Small intestine (tissue), 7 donors: ENCODE measurements at regions not wholly inside any gene's neighbourhood (a gene's known extent, or its start where the extent isn't known, plus 50 kb on each side); places are given as distances from the start of the nearest gene placed in this dataset.

Source experiments
- DNase-seq, 2 donors: peaks; one replicate each; pipeline versions ENCODE4 v3.0.0 to v3.0.0-alpha.2; 2013
- FAIRE-seq: peaks from 2 replicates; lab custom pipeline; 2012; peaks lifted over from hg19 to GRCh38; lab: Jason Lieb, UNC
- H3K27ac ChIP-seq, 3 donors: one replicate each; pipeline ENCODE4 v1.5.1; 2013; ENCODE audit warnings: low read length in 2 of 3, mild to moderate bottlenecking in 2 of 3, control low read depth in 1 of 3, inconsistent platforms in 1 of 3, low read depth in 1 of 3, moderate library complexity in 1 of 3
- H3K27me3 ChIP-seq, 3 donors: one replicate each; pipeline ENCODE4 v1.6.1; 2013; ENCODE audit warnings: low read length in 3 of 3, inconsistent platforms in 1 of 3; ENCODE audit not compliant: control insufficient read depth in 3 of 3, insufficient read depth in 3 of 3
- H3K36me3 ChIP-seq, 3 donors: one replicate each; pipeline ENCODE4 v1.6.1; 2013; ENCODE audit warnings: low read length in 3 of 3, inconsistent platforms in 1 of 3, low read depth in 1 of 3, mild to moderate bottlenecking in 1 of 3, moderate library complexity in 1 of 3; ENCODE audit not compliant: control insufficient read depth in 3 of 3, insufficient read depth in 2 of 3
- H3K4me1 ChIP-seq, 3 donors: one replicate each; pipeline ENCODE4 v1.6.1; 2013; ENCODE audit warnings: low read length in 2 of 3, inconsistent platforms in 1 of 3, low read depth in 1 of 3, mild to moderate bottlenecking in 1 of 3, moderate library complexity in 1 of 3; ENCODE audit not compliant: control insufficient read depth in 3 of 3, insufficient read depth in 2 of 3
- H3K4me3 ChIP-seq, 3 donors: one replicate each; pipeline ENCODE4 v1.5.1; 2013; ENCODE audit warnings: low read length in 3 of 3, control low read depth in 1 of 3, inconsistent platforms in 1 of 3, low read depth in 1 of 3, mild to moderate bottlenecking in 1 of 3, moderate library complexity in 1 of 3
- H3K9me3 ChIP-seq, 2 donors: one replicate each; pipeline ENCODE4 v1.6.1; 2013; ENCODE audit warnings: low read depth in 1 of 2, low read length in 1 of 2; ENCODE audit not compliant: control insufficient read depth in 2 of 2, insufficient read depth in 1 of 2
- WGBS, 3 donors: extraction: QIAGEN DNeasy Blood & Tissue Kit; methylation state at CpG; one replicate each; pipeline ENCODE4 v1.1.7; 2013; 5-methylcytosine and 5-hydroxymethylcytosine counted together
- donor health status: healthy with polysubstance abuse.
- donor health status: control.
- donor health status: control.
- donor health status: Bipolar disorder and iron deficiency.
- donor health status: healthy.

DNA sequence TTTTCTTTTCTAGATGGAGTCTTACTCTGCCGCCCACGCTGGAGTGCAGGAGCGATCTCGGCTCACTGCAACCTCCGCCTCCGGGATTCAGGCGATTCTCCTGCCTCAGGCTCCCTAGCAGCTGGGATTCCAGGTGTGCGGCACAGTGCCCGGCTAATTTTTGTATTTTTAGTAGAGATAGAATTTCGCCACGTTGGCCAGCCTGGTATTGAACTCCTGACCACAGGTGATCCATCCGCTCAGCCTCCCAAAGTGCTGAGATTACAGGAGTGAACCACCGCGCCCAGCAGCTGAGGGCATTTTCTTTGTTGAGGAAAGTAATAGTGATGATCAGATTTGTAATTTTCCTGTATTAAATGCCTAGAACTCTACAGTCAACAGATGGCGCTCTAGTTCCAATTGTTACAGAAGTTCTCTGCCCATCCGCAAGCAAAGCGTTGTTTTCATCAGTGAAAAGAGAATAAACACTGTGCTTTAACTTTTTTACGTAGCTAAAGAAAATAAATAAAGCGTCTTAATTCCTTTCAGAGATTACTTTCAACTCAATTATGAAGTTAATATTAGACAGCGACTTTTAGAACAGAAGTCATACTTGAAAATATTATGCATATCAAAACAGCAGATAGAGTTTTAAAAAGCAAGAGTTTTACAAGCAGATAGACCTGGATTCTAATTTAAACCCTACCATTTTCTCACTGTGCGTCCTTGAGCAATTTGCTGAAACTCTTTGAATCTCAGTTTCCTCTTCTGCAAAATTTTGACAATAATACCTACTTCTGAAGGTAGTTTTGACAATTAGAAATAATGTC, 335.1 kb downstream of the DUSP6 start:
- Histone ChIP-seq H3K27ac (no peak overlapping the region), H3K36me3 (no peaks in the 10 kb centered on the region), H3K4me3 (no peak overlapping the region), H3K9me3 (no peaks in the 10 kb centered on the region), H3K4me1 (peaks cover 0 to 8% (median 0%) of the 10 kb centered on the region in 3 donors), H3K27me3 (no peaks in the 10 kb centered on the region)
- FAIRE-seq (no peak), DNase-seq (peak; percentile 74 to 77)
- WGBS, 3 donors: 12 to 17% (median 16%) methylated on average over 21 of the region's 21 CpGs

DNA sequence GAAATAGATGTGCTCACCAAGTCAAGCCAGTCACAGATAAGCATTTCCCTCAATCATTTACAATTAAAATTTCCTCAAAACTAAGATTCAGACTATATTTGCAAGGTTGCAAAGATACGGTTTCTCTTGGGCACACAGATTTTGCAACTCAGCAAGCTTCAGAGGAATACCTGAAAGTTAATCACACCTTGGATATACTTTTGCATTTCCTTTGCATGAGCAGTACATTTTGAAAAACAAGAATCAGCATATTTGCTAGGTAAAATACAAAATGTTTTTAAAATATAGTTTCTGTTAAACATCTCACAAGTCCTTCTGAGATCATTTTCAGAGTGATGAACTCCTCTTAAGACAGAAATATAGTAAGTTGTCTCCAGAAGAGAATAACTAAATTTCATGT, 336.9 kb downstream of the DUSP6 start:
- WGBS, 3 donors: 79 to 96% (median 84%) methylated on average over 1 of the region's 1 CpG
- H3K4me1 ChIP-seq: peaks cover 0 to 5% (median 0%) of the 10 kb centered on the region in 3 donors
- no peak overlapping the region for H3K4me3 ChIP-seq
- H3K27ac ChIP-seq: no peak overlapping the region
- H3K36me3 ChIP-seq: no peaks in the 10 kb centered on the region
- DNase-seq: no peak
- no peak for FAIRE-seq
- H3K27me3 ChIP-seq: no peaks in the 10 kb centered on the region
- H3K9me3 ChIP-seq: no peaks in the 10 kb centered on the region

DNA sequence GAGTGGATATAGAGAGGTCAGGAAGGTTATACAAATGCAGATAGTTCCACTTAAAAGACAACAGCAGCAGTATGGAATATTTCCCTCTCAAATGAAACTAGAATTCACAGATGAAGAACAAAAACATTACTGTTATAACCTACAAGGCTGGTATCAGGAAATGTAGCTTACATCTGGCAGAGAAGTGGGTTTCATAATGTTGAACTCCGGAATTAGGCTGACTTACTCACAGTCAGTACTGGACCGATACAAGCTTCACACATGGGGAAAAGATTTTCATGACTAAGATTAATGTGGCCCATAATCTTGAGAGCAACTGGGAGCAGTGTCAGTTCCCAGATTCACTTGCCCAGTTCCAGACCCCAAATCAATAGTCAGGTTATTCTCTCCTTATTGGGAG, 353.9 kb downstream of the DUSP6 start:
- Histone ChIP-seq H3K9me3 (no peaks in the 10 kb centered on the region), H3K36me3 (no peaks in the 10 kb centered on the region), H3K4me1 (peaks cover 0 to 3% (median 0%) of the 10 kb centered on the region in 3 donors), H3K27ac (no peak overlapping the region), H3K27me3 (no peaks in the 10 kb centered on the region), H3K4me3 (no peak overlapping the region)
- DNase-seq (no peak), FAIRE-seq (no peak)
- 76 to 90% (median 85%) methylated on average over 2 of the region's 2 CpGs for WGBS, 3 donors

DNA sequence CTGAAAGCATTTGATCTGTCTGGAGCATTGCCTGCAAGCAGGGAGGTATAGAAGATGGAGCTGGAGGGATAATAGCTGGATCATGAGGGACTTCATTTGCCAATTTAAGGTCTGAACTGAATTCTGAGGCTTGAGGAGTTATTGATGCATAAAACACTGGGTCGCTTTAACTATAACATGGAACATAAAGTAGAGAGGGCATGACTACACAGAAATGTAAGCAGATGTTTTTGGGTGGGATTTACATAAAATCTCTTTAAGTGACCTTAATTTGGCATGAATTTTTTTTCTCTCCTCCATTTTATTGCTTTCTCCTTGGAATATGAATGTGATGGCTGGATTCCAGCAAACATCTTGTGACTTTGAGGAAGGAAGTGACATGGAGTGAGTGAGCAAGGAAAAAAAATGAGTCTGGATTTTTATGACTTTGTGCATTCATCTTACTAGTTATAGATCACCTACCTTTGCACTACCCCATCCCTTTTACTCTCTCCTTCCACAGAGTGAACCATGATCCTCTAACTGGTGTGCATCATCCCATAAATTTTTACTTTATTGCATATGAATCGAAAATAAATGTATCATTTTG, 356.0 kb downstream of the DUSP6 start:
- WGBS, 3 donors: 85 to 90% (median 86%) methylated on average over 2 of the region's 2 CpGs
- H3K36me3 ChIP-seq: no peaks in the 10 kb centered on the region
- no peak overlapping the region for H3K4me3 ChIP-seq
- H3K4me1 ChIP-seq: peaks cover 0 to 3% (median 0%) of the 10 kb centered on the region in 3 donors
- no peaks in the 10 kb centered on the region for H3K27me3 ChIP-seq
- DNase-seq (no peak), FAIRE-seq (no peak)
- H3K27ac ChIP-seq: no peak overlapping the region
- no peaks in the 10 kb centered on the region for H3K9me3 ChIP-seq

DNA sequence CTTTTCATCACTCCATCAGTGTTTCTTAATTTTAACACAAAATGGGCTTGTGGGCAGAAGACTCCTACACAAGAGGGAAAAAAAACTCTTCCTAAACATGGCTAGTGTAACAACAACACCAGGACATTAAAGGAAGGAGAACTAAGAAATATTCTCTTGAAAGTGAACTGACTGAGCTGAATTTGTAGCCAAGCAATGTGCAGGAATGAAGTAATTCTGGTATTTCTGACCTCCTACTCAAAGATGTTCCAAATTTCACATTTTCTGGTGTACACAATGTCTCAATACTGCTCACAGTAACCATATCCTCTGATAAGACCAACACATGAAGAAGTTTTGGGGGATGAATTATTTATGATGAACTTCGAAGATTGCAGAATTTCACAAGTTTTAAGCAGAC, 357.3 kb downstream of the DUSP6 start:
- Histone ChIP-seq H3K27ac (no peak overlapping the region), H3K9me3 (no peaks in the 10 kb centered on the region), H3K27me3 (no peaks in the 10 kb centered on the region), H3K36me3 (no peaks in the 10 kb centered on the region), H3K4me1 (peaks cover 0 to under 1% (median 0%) of the 10 kb centered on the region in 3 donors), H3K4me3 (no peak overlapping the region)
- WGBS, 3 donors: 70 to 82% (median 81%) methylated on average over 1 of the region's 1 CpG
- DNase-seq (no peak), FAIRE-seq (no peak)

DNA sequence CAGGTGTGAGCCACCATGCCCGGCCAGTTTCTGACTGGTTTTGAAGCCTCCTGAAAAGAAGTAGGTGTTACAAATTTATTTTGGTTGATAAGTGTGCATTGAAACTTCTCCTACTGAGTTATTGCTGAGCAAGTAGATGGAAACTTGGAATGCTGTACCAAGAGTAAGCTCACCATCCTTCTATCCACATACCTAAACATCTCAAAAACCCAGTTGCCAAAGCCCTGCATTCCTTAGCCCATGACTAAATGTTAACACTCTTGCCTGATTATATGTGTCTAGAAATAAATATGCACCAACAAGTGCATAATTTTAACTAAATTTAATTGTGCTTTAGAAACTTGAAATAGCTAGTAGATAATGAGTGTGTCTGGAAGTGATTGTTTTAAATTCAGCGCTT, 357.8 kb downstream of the DUSP6 start:
- no peaks in the 10 kb centered on the region for H3K36me3 ChIP-seq
- no peak overlapping the region for H3K27ac ChIP-seq
- no peak overlapping the region for H3K4me3 ChIP-seq
- no peaks in the 10 kb centered on the region for H3K9me3 ChIP-seq
- H3K4me1 ChIP-seq: no peaks in the 10 kb centered on the region
- FAIRE-seq (no peak), DNase-seq (no peak)
- 94 to 96% (median 95%) methylated on average over 2 of the region's 2 CpGs for WGBS, 3 donors
- no peaks in the 10 kb centered on the region for H3K27me3 ChIP-seq

DNA sequence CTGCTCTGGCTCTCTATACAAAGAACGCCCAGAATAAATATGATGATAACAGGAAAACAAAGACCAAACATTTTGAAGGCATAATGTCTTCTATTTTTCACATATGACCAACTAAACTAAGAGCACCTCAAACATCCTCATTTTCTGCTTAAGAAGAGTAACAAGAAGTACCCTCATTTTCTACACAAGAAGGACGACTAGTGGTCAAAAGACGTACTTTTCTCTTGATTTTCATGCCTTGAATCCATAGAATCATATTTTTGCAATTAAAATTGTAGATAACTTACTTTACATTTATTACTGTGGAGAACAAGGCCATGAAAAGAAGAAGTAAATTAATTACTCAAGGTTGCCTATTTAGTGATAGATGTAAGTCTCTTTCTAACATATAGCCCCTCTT, 358.6 kb downstream of the DUSP6 start:
- 9 to 11% (median 11%) methylated on average over 3 of the region's 3 CpGs for WGBS, 3 donors
- no peaks in the 10 kb centered on the region for H3K4me1 ChIP-seq
- FAIRE-seq (no peak), DNase-seq (peak; percentile 60 to 63)
- H3K4me3 ChIP-seq: no peak overlapping the region
- no peaks in the 10 kb centered on the region for H3K27me3 ChIP-seq
- H3K36me3 ChIP-seq: no peaks in the 10 kb centered on the region
- no peak overlapping the region for H3K27ac ChIP-seq
- no peaks in the 10 kb centered on the region for H3K9me3 ChIP-seq

DNA sequence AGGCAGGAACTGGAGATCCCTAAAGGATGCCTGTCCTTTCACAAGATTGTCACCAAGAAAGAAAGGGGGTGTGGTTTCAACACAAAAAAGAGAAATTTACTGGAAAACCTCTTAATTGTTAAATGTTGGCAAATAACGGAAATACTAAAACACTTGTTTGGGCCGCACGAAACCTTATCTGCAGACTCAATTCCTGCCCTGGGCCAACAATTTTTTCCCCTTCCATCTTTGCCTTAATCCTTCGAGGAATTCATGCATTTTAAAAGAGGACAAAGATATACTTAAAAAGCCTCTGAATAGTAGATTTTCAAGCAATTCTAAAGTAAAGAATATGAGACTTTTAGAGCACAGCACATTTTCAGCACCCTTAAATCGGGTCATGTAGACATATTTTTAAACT, 366.2 kb downstream of the DUSP6 start:
- H3K4me3 ChIP-seq: no peak overlapping the region
- FAIRE-seq (no peak), DNase-seq (no peak)
- H3K27ac ChIP-seq: no peak overlapping the region
- no peaks in the 10 kb centered on the region for H3K36me3 ChIP-seq
- no peaks in the 10 kb centered on the region for H3K27me3 ChIP-seq
- 69 to 82% (median 75%) methylated on average over 5 of the region's 5 CpGs for WGBS, 3 donors
- no peaks in the 10 kb centered on the region for H3K9me3 ChIP-seq
- no peaks in the 10 kb centered on the region for H3K4me1 ChIP-seq
